C4-2B (cell line): ENCODE measurements at regions not wholly inside any gene's neighbourhood (a gene's known extent, or its start where the extent isn't known, plus 50 kb on each side); places are given as distances from the start of the nearest gene placed in this dataset.

Source experiments
- H3K27ac ChIP-seq: fragments of 450-650 bp; 2 replicates; pipeline ENCODE4 v1.5.1; 2017
- ZFX ChIP-seq: fragments of 450-650 bp; IDR thresholded peaks from 2 replicates; pipeline ENCODE4 v1.6.1; 2017
- TF ChIP-seq, protein P1 (sequence below): fragments of 450-650 bp; conservative IDR thresholded peaks from 2 replicates; pipeline ENCODE4 v1.5.1; 2017; ENCODE audit warnings: mild to moderate bottlenecking

DNA sequence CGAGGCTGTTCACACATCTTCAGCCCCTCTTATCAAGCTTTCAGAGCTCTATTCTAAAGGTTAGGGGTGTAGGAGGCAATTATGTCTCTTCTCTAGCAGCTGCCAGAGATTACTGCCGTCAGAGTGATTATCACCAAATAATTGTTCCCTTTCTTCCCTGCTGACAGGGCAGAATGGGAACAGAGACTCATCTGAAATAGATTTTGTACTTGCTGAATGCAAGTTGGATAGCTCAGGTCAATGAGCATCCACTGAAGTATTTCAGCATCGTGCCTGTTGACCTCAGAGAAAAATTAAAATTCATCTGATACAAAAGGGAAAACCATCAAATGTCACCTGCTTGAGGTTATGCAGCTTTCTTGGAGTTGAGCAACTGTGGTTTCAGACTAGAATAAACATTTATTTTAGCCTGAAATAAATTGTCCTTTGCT is 213.7 kb upstream of the MAP3K1 start:
- H3K27ac ChIP-seq: no peak overlapping the region
- TF ChIP-seq, protein P1, sequence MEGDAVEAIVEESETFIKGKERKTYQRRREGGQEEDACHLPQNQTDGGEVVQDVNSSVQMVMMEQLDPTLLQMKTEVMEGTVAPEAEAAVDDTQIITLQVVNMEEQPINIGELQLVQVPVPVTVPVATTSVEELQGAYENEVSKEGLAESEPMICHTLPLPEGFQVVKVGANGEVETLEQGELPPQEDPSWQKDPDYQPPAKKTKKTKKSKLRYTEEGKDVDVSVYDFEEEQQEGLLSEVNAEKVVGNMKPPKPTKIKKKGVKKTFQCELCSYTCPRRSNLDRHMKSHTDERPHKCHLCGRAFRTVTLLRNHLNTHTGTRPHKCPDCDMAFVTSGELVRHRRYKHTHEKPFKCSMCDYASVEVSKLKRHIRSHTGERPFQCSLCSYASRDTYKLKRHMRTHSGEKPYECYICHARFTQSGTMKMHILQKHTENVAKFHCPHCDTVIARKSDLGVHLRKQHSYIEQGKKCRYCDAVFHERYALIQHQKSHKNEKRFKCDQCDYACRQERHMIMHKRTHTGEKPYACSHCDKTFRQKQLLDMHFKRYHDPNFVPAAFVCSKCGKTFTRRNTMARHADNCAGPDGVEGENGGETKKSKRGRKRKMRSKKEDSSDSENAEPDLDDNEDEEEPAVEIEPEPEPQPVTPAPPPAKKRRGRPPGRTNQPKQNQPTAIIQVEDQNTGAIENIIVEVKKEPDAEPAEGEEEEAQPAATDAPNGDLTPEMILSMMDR: no peak
- TF ChIP-seq ZFX: no peak

DNA sequence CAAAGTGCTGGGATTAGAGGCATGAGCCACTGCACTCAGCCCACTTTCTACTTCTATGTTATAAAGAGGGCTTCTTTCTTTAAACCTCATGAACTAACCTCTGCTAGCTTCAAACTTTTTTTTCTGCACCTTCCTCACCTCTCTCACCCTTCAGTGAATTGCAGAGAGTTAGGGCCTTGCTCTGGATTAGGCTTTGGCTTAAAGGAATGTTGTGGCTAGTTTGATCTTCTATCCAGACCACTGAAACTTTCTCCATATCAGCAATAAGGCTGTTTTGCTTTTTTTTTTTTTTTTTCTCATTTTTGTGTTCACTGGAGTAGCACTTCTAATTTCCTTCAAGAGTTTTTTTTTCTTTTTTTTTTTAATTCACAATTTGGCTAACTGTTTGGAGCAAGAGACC is 216.4 kb upstream of the MAP3K1 start:
- TF ChIP-seq ZFX: no peak
- TF ChIP-seq, protein P1: no peak
- H3K27ac ChIP-seq: no peak overlapping the region

DNA sequence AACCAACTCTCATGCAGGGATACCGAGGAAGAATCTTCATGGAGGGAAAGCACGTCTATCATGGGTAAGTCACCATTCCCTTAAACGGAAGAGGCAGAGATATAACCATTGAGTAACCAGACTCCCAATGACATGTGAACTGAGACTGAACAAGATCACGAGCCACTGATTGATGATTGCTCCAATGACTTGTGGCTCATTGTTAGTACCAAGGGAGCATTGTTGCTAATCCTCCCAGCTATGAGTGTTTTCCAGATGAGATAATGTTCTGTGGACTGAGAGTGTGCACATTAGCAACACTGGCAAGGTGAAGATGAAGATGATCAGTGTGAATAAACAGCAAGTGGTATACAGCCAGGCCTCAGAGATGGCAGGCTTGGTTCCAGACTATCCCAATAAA is 219.2 kb upstream of the MAP3K1 start:
- TF ChIP-seq, protein P1: no peak
- TF ChIP-seq ZFX: no peak
- no peak overlapping the region for H3K27ac ChIP-seq

DNA sequence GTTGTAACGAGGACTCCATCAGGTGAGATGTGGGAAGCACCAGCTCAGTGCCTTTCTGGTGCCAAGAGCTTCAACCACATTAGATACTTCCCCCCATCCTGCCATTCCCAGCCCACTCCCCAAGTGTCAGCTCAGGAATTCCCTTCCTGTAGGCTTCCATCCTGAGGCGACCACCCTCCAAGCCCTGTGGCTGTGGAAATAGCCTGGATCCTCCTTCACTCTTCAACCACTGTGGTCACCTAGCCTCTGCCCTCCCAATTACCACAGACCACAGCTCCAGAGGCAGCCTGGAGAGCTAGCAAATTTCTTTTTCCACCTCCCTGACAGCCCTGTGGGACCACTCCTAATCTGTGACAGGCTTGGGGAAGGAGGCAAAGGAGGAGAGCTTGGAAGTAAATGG is 219.8 kb upstream of the MAP3K1 start:
- TF ChIP-seq, protein P1: no peak
- no peak for TF ChIP-seq ZFX
- no peak overlapping the region for H3K27ac ChIP-seq

DNA sequence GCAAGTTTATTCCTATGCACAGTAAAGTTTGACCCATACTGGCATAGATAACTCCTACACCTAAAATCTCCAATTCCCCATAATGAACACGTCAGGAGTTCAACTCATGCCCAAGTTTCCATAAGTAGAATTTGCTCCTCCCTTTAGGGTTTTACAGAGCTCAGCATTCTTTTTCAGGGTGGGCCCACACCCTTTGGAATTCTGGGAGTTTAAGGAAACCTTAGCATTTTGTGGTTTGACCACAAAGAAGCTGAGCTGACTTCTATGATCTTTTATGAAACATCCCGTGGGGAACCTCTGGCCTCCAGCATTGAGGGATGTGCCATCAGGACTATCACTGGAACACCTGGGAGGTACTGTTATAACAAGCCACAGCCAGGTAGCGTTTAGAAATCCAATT is 220.6 kb upstream of the MAP3K1 start:
- TF ChIP-seq, protein P1: no peak
- TF ChIP-seq ZFX: no peak
- H3K27ac ChIP-seq: no peak overlapping the region

DNA sequence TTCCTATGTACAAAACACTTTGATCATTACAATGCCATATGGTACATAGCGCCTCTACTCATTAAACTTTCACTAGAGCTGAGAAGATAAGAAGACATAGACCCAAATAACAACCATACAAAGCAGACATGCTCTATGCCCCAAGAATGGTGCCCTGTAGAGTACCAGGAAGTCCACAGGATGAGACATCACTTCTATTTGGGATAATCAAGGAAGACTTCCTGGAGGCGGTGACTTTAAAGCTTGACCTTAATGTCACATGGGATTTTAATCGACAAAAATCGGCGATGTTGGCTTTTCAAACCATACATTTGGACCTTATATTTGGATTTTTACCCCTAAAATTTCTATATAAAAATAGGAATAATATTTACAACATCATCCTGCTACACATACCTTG is 224.3 kb upstream of the MAP3K1 start:
- no peak overlapping the region for H3K27ac ChIP-seq
- TF ChIP-seq, protein P1: no peak
- no peak for TF ChIP-seq ZFX

DNA sequence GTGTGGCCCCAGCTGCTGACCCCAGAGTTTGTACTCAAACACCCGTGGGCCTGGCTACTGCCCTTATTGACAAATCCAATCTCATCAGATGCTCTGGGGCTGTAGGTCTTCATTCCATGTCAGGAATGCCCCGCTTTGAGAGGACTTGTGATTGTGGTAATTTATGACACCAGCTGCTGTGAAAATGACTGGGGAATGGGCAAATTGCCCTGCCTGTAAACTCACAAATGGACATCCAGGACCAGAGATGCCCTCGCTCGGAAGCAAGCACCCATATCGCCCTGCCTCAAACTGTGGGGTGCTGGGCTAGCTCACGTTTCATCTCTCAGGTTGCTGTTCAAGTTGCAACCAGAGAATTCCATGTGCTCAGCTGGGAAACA is 225.9 kb upstream of the MAP3K1 start:
- H3K27ac ChIP-seq: no peak overlapping the region
- TF ChIP-seq, protein P1: no peak
- TF ChIP-seq ZFX: no peak
